GM19043 (cell line): ENCODE measurements at regions not wholly inside any gene's neighbourhood (a gene's known extent, or its start where the extent isn't known, plus 50 kb on each side); places are given as distances from the start of the nearest gene placed in this dataset.
"Not testable (repeated sequence)": the region's sequence is repeated elsewhere in the genome, so short reads cannot be mapped to it uniquely, and the experiment has no call there.

Experiments used
- ATAC-seq: cut with Tn5 transposase; IDR thresholded peaks from one replicate; pipeline ENCODE4 v1.9.1; 2021; ENCODE audit warnings: low read depth; ENCODE audit not compliant: unreplicated experiment

- ATAC-seq, result no peak
Observed at GRCh38 chr2:142827170-142827569, 50.3 kb upstream of the KYNU start.

DNA sequence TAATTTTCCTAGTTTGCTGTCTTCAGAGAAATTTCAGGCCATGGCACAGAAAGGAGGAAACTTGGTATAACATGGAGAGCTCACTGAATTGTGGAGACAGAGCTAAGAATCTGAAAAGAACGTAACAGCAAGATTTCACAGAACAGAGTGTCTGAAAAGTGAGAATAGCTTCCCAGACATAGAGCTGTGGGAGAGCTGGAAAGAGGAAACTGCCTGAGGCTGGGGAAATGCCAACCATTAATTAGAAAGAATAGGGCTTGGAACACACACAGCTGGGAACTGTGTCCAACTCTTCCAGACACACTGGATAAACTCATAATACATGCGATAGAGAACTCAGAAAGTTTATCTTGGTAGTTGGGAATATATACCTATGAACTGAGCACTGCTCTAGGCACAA, 51.6 kb upstream of the KYNU start:
- no peak for ATAC-seq

GRCh38 chr2:142824756-142825155, 52.7 kb upstream of the KYNU start:
- ATAC-seq, result no peak

- no peak for ATAC-seq
Observed at GRCh38 chr2:142822190-142822589, 55.3 kb upstream of the KYNU start.

DNA sequence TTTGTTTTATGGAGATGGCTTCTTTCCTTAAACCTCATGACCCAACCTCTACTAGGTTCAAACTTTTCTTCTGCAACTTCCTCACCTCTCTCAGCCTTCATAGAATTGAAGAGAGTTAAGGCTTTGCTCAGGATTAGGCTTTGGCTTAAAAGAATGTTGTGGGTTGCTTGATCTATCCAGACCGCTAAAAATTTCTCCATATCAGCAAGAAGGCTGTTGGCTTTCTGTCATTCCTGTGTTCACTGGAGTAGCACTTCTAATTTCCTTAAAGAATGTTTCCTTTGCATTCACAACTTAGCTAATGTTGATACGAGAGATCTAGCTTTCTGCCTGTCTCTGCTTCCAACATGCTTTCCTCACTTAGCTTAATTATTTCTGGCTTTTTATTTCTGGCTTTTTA, 58.1 kb upstream of the KYNU start:
- no peak for ATAC-seq

- ATAC-seq, result no peak
Observed at GRCh38 chr2:142815375-142815774, 62.1 kb upstream of the KYNU start.

DNA sequence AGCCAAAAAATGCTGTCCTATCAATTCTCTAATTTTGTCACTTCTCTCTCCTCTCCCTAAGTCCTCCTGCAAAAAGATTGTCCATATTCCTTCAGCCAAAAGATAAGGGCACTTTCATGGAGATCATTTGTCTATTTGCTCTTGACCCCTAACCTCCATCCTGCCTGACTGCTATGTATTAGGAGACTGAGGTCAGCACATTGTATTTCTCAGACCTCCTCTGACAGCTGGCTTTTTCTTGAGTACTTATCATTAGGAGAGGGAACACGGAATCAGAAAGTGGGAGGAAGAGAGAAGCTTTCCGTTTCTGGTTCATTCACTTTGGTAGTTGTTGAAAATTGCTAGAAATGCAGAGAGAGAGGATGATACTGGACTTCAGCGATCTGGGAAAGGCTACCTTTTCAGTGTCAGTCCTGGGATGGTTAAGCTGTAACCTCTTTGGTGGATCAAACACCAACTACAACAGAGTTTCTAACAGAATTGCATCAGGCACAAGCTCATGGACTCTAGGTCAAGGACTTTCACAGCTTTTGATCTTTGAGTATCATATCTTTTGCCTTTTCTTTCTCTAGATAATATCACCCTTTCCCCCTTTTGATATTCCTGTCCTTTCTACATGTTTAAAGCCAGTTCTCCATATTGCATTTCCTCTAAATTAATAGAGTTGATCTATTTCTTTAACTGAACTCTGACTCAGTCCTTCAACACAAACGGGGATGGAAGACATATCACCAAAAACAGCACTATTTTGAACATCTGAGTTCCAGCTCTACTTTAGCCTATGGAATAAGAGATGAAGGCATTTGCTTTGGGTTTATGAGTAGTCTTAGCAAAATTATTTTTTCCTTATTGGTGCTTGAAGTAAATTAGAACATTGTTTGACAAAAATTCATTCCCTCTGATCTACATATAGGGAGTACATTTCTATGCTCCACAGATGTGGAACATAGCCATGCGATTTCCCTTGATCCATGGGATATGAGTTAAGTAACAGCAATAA, 63.3 kb upstream of the KYNU start:
- no peak for ATAC-seq

DNA sequence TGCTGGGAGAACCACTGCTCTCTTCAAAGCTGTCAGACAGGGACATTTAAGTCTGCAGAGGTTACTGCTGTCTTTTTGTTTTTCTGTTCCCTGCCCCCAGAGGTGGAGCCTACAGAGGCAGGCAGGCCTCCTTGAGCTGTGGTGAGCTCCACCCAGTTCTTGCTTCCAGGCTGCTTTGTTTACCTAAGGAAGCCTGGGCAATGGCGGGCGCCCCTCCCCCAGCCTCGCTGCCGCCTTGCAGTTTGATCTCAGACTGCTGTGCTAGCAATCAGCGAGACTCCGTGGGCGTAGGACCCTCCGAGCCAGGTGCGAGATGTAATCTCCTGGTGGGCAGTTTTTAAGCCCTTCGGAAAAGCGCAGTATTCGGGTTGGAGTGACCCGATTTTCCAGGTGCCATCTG, 65.8 kb upstream of the KYNU start:
- not testable (repeated sequence) for ATAC-seq

GRCh38 chr2:142805244-142805643, 72.2 kb upstream of the KYNU start:
- ATAC-seq, result no peak

DNA sequence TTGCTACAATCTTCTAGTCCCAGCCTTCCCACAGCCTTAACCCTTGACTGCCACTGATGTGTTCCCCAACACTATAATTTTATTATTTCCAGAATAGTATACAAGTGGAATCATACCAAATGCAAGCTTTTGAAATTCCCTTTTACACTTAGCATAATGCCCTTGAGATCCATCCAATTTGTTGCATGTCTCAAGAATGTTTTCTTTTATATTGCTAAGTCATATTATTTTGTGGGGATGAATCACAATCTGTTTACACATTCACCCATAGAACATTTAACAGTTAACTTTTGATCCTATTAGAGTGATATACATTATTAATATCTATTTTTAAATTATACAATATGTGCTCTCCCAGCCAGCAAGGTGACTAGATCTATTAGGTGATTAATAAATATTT, 74.3 kb upstream of the KYNU start:
- ATAC-seq, result no peak

DNA sequence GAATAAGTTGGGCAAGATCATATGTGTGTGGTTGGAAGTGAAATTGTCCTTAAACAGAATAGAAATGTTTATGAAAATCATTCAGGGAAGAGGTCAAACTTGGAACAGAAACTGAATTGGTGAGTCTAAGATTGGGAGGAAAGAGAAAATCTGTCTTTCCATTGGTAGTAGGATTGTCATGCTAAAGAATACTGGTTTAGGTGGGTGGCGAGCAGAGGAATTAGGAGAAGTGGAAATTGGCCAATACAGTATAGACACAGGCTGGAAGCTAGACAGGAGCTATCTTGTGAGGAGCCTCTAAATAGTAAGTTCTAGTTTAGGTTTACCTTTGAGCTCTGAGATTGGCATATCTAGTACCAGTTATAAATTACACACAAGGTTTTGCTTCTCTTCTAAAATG, 80.9 kb upstream of the KYNU start:
- no peak for ATAC-seq

DNA sequence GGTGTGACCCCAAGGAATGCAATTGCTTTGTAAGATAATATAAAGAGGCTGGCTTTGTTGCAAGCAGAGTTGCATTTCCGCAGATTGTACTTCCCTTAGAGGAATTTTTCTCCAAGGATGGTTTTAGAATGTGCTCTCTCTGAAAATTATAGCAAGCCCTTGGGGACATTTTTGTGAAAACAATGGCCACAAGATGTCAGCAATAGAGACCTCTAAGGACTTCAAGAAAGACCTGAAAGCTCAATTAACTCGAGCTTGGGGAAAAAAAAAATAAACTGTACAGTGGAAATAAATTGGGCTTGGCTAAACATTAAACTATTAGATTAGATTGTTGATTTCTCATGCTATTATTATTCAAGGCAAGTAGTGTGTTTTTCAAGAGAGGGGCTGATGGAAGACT, 81.3 kb upstream of the KYNU start:
- no peak for ATAC-seq

DNA sequence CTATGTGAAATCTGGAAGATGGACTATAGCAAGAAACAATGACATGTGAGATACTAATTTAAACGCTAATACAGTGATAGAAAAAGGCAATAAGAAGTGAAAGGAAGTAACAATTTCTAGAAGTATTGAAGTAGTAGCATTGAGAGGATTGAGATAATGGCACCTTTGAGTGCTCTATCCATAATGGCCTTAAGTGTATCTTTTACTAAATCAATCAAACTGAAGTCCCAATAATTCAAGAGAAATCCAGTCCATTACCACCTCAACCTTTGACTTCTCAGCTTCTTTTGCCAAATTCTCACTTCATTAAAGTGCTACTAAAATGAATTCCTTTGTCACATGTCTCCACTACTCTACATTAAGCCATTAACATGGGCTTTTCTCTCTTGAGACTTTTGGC, 82.6 kb upstream of the KYNU start:
- no peak for ATAC-seq

DNA sequence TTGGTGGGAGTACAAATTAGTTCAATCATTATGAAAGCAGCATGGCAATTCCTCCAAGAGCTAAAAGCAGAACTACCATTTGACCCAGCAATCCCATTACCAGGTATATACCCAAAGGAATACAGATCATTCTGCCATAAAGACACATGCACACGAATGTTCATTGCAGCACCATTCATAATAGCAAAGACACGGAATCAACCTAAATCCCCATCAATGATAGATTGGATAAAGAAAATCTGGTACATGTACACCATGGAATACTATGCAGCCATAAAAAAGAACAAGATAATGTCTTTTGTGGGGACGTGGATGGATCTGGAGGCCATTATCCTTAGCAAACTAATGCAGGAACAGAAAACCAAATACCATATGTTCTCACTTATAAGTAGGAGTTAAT, 85.1 kb upstream of the KYNU start:
- not testable (repeated sequence) for ATAC-seq

- ATAC-seq, result no peak
Observed at GRCh38 chr2:142791335-142791734, 86.1 kb upstream of the KYNU start.

- ATAC-seq, result no peak
Observed at GRCh38 chr2:142786918-142787702, 90.4 kb upstream of the KYNU start.

- no peak for ATAC-seq
Observed at GRCh38 chr2:142782942-142783443, 94.5 kb upstream of the KYNU start.

GRCh38 chr2:142781146-142781545, 96.3 kb upstream of the KYNU start:
- no peak for ATAC-seq

DNA sequence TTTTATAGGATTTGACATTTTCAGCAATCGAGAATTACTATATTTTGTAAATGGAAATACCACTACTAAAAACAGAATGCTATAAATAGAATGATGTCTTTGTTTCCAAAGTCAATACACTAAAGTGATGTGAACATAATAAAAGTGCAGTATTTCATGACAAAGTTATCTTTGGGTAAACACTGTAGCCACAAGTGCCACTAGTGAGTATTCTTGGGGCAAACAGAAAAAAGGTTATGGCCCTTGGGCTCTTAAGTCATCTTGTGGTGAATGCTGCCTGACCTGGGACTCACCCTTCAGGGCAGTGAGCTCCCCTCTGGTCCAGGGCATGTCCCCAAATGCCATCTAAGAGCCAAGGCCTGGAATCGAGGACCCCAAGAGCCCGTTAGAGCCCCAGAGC, 99.2 kb upstream of the KYNU start:
- ATAC-seq, result no peak

GRCh38 chr2:142777742-142778141, 99.7 kb upstream of the KYNU start:
- no peak for ATAC-seq

GRCh38 chr2:142769761-142770160, 107.7 kb upstream of the KYNU start:
- ATAC-seq, result no peak
